ENCODE measurements at regions not wholly inside any gene's neighbourhood (a gene's known extent, or its start where the extent isn't known, plus 50 kb on each side); places are given as distances from the start of the nearest gene placed in this dataset.
"Not testable (repeated sequence)": the region's sequence is repeated elsewhere in the genome, so short reads cannot be mapped to it uniquely, and the experiment has no call there.

DNA sequence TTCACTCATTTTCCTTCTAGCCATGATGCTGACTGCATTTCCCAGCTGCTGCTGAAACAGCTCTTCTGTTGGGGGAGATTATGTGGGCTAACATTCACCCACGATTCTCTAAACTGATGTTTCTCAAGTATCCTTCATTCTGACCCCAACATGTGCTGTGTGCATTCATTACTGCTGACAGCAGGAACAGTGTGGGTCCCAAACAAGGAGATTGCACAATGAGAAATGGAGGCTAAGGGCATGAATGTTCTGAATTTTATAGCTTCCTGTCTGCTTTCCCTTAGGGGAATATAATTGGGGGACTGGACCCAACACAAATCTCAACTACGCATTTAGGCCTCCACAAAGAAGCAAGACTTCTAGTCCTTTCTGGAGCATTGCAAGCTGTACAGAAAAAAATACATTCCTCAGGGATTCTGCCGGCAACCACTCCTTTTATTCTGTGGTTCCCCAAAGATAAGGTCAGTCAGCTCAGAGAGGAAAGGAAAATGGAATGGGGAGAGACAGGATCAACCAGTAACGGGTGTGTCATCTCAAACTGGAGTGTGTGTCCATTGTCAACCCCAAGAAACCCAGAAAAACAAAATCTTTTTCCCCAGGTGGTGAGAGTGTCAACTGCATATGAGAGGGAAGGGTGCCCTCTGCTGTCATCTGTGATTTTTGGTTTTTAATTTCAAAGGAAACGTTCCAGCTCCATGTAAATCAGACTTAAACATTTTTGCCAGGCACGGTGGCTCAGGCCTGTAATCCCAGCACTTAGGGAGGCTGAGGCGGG, 81.5 kb upstream of the EGFL6 start:
- TF ChIP-seq ZNF274 (IDR thresholded peaks at IDR 0.05; ENCODE audit: low read depth, low read length): no peak

GRCh38 chrX:13485167-13485566, 84.2 kb upstream of the EGFL6 start:
- no peak overlapping the region for H3K4me3 ChIP-seq (ENCODE audit: low read length)
- no peak for TF ChIP-seq ZNF274 (IDR thresholded peaks at IDR 0.05; ENCODE audit: low read depth, low read length)

More for the DNA sequence above, 81.5 kb upstream of the EGFL6 start:
- H3K4me3 ChIP-seq (ENCODE audit: low read length): no peak overlapping the region

- H3K4me3 ChIP-seq (ENCODE audit: low read length): no peak overlapping the region
- TF ChIP-seq ZNF274 (IDR thresholded peaks at IDR 0.05; ENCODE audit: low read depth, low read length): no peak
Measured at GRCh38 chrX:13483773-13484172, 85.6 kb upstream of the EGFL6 start.

- H3K4me3 ChIP-seq (ENCODE audit: low read length): no peak overlapping the region
Measured at GRCh38 chrX:13482746-13483541, 86.5 kb upstream of the EGFL6 start.

DNA sequence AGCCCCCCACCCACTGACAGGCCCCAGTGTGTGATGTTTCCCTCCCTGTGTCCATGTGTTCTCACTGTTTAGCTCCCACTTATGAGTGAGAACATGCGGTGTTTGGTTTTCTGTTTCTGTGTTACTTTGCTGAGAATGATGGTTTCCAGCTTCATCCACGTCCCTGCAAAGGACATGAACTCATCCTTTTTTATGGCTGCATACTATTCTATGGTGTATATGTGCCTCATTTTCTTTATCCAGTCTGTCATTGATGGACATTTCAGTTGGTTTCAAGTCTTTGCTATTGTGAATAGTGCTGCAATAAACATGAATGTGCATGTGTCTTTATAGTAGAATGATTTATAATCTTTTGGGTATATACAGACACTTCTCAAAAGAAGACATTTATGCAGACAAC, 88.6 kb upstream of the EGFL6 start:
- H3K4me3 ChIP-seq (ENCODE audit: low read length): not testable (repeated sequence)

More at GRCh38 chrX:13482746-13483541, 86.5 kb upstream of the EGFL6 start:
- TF ChIP-seq ZNF274 (IDR thresholded peaks at IDR 0.05; ENCODE audit: low read depth, low read length): no peak

DNA sequence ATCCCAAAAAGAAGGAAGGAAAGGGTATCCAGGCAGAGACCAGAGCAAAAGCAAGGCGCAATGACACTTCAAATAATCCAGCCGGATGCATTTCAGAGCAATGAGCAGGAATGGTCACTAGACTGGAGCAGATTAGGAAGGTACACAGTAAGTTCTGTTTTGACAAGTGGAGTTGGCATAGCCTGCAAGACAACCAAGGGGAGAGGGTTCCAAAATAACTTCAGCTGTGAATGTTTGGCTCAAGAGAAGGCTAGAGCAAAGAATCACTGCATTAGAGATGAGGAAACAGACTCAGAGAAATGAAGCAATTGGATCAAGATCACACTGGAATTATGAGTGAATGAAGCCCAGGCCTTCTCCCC, 90.0 kb upstream of the EGFL6 start:
- TF ChIP-seq ZNF274 (IDR thresholded peaks at IDR 0.05; ENCODE audit: low read depth, low read length): no peak
- H3K4me3 ChIP-seq (ENCODE audit: low read length): no peak overlapping the region

GRCh38 chrX:13478740-13479451, 90.5 kb upstream of the EGFL6 start:
- no peak for TF ChIP-seq ZNF274 (IDR thresholded peaks at IDR 0.05; ENCODE audit: low read depth, low read length)
- H3K4me3 ChIP-seq (ENCODE audit: low read length): no peak overlapping the region

DNA sequence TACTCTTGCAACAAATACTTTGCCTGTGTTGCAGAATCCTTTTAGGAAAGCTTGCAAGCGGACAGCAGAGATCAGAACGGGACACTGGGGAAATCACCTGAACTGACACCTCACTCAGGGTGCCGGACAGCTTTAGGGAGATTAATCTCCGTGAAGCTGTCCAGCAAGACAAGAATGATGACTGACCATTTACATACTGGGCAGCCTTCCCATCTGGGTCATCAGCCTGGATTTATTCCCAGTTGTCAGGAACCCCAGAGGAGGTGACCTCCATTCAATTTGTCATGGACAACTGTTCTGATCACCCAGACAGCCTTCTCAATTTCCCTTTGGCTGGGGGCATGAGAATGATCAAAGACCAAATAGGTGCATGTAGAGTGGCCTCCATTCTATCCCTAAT, 93.0 kb upstream of the EGFL6 start:
- no peak for TF ChIP-seq ZNF274 (IDR thresholded peaks at IDR 0.05; ENCODE audit: low read depth, low read length)

DNA sequence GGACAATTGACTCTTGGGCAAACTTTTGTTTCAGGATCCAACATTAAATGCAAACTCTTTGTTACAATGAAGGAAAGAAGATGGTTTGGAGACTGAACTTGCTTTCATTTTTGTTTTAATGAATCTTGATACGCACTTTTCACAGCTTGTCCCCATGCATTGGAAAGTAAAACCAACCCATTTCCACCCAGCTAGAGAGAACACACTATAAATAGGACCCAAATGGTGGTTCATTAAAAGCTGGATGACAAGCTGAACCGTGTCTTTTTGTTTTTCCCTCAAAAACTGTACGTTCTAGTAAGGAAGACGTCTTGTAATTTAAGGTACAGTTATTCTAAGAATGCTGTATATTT, 95.3 kb upstream of the EGFL6 start:
- H3K4me3 ChIP-seq (ENCODE audit: low read length): peak overlapping the region; percentile 63; the same call in 1 of the 2 replicates
- TF ChIP-seq ZNF274 (IDR thresholded peaks at IDR 0.05; ENCODE audit: low read depth, low read length): no peak

More for the DNA sequence above, 93.0 kb upstream of the EGFL6 start:
- H3K4me3 ChIP-seq (ENCODE audit: low read length): no peak overlapping the region

- no peak for TF ChIP-seq ZNF274 (IDR thresholded peaks at IDR 0.05; ENCODE audit: low read depth, low read length)
- H3K4me3 ChIP-seq (ENCODE audit: low read length): peak overlapping the region; percentile 63; the same call in 1 of the 2 replicates
Measured at GRCh38 chrX:13473442-13474163, 95.8 kb upstream of the EGFL6 start.

- no peak overlapping the region for H3K4me3 ChIP-seq (ENCODE audit: low read length)
- TF ChIP-seq ZNF274 (IDR thresholded peaks at IDR 0.05; ENCODE audit: low read depth, low read length): no peak
Measured at GRCh38 chrX:13472975-13473374, 96.4 kb upstream of the EGFL6 start.

DNA sequence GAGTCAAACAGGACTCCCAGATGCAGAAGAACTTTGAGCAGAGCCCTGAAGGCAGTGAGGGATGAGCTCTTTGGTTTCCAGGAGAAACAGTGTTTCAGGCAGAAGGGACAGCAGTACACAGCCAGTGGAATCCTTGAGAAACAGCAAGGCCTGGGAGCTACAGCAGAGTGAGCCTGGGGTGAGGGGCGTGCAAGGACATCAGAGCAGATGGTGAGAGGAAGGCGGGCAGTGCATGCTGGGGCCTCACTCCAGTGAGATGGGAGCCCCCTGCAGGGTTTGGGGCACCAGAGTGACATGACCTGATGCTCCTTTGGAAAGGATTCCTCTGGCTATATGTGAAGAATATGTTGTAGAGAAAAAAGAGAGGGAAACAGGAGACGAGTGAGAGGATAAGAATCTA, 98.1 kb upstream of the EGFL6 start:
- TF ChIP-seq ZNF274 (IDR thresholded peaks at IDR 0.05; ENCODE audit: low read depth, low read length): no peak
- no peak overlapping the region for H3K4me3 ChIP-seq (ENCODE audit: low read length)

DNA sequence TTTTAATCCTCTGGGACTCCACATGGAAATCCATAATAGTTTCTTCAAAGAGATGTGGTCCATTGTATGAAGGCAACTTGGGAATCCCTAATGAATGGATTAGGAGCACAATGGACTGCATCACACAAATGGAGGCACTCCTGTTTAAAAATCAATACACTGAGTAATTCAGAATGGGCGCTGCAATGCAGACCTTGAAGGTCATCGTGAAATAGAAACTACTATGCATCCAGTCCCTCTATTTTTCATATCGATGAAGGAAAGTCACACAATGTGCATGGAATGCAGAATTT, 98.8 kb upstream of the EGFL6 start:
- H3K4me3 ChIP-seq (ENCODE audit: low read length): no peak overlapping the region

DNA sequence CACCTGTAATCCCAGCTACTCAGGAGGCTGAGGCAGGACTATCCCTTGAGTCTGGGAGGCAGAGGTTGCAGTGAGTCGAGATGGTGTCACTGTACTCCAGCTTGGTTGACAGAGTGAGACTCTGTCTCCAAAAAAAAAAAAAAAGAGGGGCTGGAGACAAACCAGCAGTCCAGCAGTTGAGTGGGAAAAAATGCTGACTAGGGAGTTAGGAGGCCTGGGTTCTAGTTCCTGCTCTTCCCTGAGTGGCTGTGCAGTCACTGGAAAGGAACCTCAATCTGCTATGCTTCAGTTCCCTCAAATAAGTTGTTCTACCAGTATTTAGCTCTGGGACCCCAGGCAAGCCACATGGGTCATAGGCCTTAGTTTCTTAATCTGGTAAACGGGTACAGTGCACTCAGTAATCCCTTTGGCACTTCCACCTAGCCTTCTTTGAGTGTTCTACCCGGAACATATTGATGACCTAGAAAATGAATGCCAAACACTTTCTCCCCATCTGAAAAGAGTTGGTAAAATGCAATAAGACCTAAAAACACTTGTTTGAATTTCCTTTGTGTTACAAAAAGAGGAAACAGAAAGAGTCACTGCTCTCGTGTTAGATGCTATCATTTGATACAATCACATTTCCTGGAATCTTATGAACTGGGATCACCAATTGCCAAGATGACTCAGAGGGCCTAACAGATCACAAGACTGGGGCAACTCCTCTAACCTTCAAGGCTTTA, 99.3 kb upstream of the EGFL6 start:
- TF ChIP-seq ZNF274 (IDR thresholded peaks at IDR 0.05; ENCODE audit: low read depth, low read length): no peak
- no peak overlapping the region for H3K4me3 ChIP-seq (ENCODE audit: low read length)

More for the DNA sequence above, 98.8 kb upstream of the EGFL6 start:
- TF ChIP-seq ZNF274 (IDR thresholded peaks at IDR 0.05; ENCODE audit: low read depth, low read length): no peak

Data from GM08714 (cell line).